ENCODE measurements at regions not wholly inside any gene's neighbourhood (a gene's known extent, or its start where the extent isn't known, plus 50 kb on each side); places are given as distances from the start of the nearest gene placed in this dataset.

- H3K27me3 ChIP-seq (ENCODE audit: control insufficient read depth in 2 of 2, insufficient read depth in 2 of 2, low read length in 2 of 2): no peaks in the 10 kb centered on the region
- no peaks in the 10 kb centered on the region for H3K9me3 ChIP-seq (ENCODE audit: control insufficient read depth in 2 of 2, low read length in 2 of 2)
- no peak overlapping the region for H3K9ac ChIP-seq (ENCODE audit: low read depth in 1 of 2, low read length in 2 of 2)
- H3K4me1 ChIP-seq (ENCODE audit: control insufficient read depth in 2 of 2, insufficient read depth in 2 of 2, low read length in 2 of 2): no peaks in the 10 kb centered on the region
- H3K4me3 ChIP-seq (ENCODE audit: low read length in 2 of 2): no peak overlapping the region
- H3K27ac ChIP-seq (ENCODE audit: low read depth in 2 of 2, low read length in 2 of 2): no peak overlapping the region
- no peaks in the 10 kb centered on the region for H3K36me3 ChIP-seq (ENCODE audit: control insufficient read depth in 2 of 2, insufficient read depth in 2 of 2, low read length in 2 of 2)
Observed at GRCh38 chr3:178260887-178261565, 275.2 kb upstream of the KCNMB2 start.

- H3K9ac ChIP-seq (ENCODE audit: low read depth in 1 of 2, low read length in 2 of 2): no peak overlapping the region
- H3K9me3 ChIP-seq (ENCODE audit: control insufficient read depth in 2 of 2, low read length in 2 of 2): no peaks in the 10 kb centered on the region
- no peaks in the 10 kb centered on the region for H3K4me1 ChIP-seq (ENCODE audit: control insufficient read depth in 2 of 2, insufficient read depth in 2 of 2, low read length in 2 of 2)
- H3K27me3 ChIP-seq (ENCODE audit: control insufficient read depth in 2 of 2, insufficient read depth in 2 of 2, low read length in 2 of 2): no peaks in the 10 kb centered on the region
- no peak overlapping the region for H3K27ac ChIP-seq (ENCODE audit: low read depth in 2 of 2, low read length in 2 of 2)
- H3K4me3 ChIP-seq (ENCODE audit: low read length in 2 of 2): no peak overlapping the region
- no peaks in the 10 kb centered on the region for H3K36me3 ChIP-seq (ENCODE audit: control insufficient read depth in 2 of 2, insufficient read depth in 2 of 2, low read length in 2 of 2)
Observed at GRCh38 chr3:178263236-178263916, 272.9 kb upstream of the KCNMB2 start.

- Histone ChIP-seq H3K9ac (ENCODE audit: low read depth in 1 of 2, low read length in 2 of 2) (no peak overlapping the region), H3K4me1 (ENCODE audit: control insufficient read depth in 2 of 2, insufficient read depth in 2 of 2, low read length in 2 of 2) (no peaks in the 10 kb centered on the region), H3K36me3 (ENCODE audit: control insufficient read depth in 2 of 2, insufficient read depth in 2 of 2, low read length in 2 of 2) (no peaks in the 10 kb centered on the region), H3K4me3 (ENCODE audit: low read length in 2 of 2) (no peak overlapping the region), H3K9me3 (ENCODE audit: control insufficient read depth in 2 of 2, low read length in 2 of 2) (no peaks in the 10 kb centered on the region), H3K27ac (ENCODE audit: low read depth in 2 of 2, low read length in 2 of 2) (no peak overlapping the region), H3K27me3 (ENCODE audit: control insufficient read depth in 2 of 2, insufficient read depth in 2 of 2, low read length in 2 of 2) (no peaks in the 10 kb centered on the region)
Observed at GRCh38 chr3:178267158-178267844, 268.9 kb upstream of the KCNMB2 start.

- no peaks in the 10 kb centered on the region for H3K36me3 ChIP-seq (ENCODE audit: control insufficient read depth in 2 of 2, insufficient read depth in 2 of 2, low read length in 2 of 2)
- no peak overlapping the region for H3K9ac ChIP-seq (ENCODE audit: low read depth in 1 of 2, low read length in 2 of 2)
- H3K27ac ChIP-seq (ENCODE audit: low read depth in 2 of 2, low read length in 2 of 2): no peak overlapping the region
- no peaks in the 10 kb centered on the region for H3K9me3 ChIP-seq (ENCODE audit: control insufficient read depth in 2 of 2, low read length in 2 of 2)
- no peak overlapping the region for H3K4me3 ChIP-seq (ENCODE audit: low read length in 2 of 2)
- H3K27me3 ChIP-seq (ENCODE audit: control insufficient read depth in 2 of 2, insufficient read depth in 2 of 2, low read length in 2 of 2): no peaks in the 10 kb centered on the region
- H3K4me1 ChIP-seq (ENCODE audit: control insufficient read depth in 2 of 2, insufficient read depth in 2 of 2, low read length in 2 of 2): no peaks in the 10 kb centered on the region
Observed at GRCh38 chr3:178270838-178271237, 265.4 kb upstream of the KCNMB2 start.

GRCh38 chr3:178271740-178272387 lies 264.4 kb upstream of the KCNMB2 start:
- Histone ChIP-seq H3K4me3 (ENCODE audit: low read length in 2 of 2) (no peak overlapping the region), H3K4me1 (ENCODE audit: control insufficient read depth in 2 of 2, insufficient read depth in 2 of 2, low read length in 2 of 2) (no peaks in the 10 kb centered on the region), H3K27me3 (ENCODE audit: control insufficient read depth in 2 of 2, insufficient read depth in 2 of 2, low read length in 2 of 2) (no peaks in the 10 kb centered on the region), H3K36me3 (ENCODE audit: control insufficient read depth in 2 of 2, insufficient read depth in 2 of 2, low read length in 2 of 2) (no peaks in the 10 kb centered on the region), H3K9me3 (ENCODE audit: control insufficient read depth in 2 of 2, low read length in 2 of 2) (no peaks in the 10 kb centered on the region), H3K9ac (ENCODE audit: low read depth in 1 of 2, low read length in 2 of 2) (no peak overlapping the region), H3K27ac (ENCODE audit: low read depth in 2 of 2, low read length in 2 of 2) (no peak overlapping the region)

GRCh38 chr3:178272841-178273240 lies 263.4 kb upstream of the KCNMB2 start:
- no peaks in the 10 kb centered on the region for H3K27me3 ChIP-seq (ENCODE audit: control insufficient read depth in 2 of 2, insufficient read depth in 2 of 2, low read length in 2 of 2)
- no peaks in the 10 kb centered on the region for H3K9me3 ChIP-seq (ENCODE audit: control insufficient read depth in 2 of 2, low read length in 2 of 2)
- no peaks in the 10 kb centered on the region for H3K36me3 ChIP-seq (ENCODE audit: control insufficient read depth in 2 of 2, insufficient read depth in 2 of 2, low read length in 2 of 2)
- H3K27ac ChIP-seq (ENCODE audit: low read depth in 2 of 2, low read length in 2 of 2): no peak overlapping the region
- H3K4me3 ChIP-seq (ENCODE audit: low read length in 2 of 2): no peak overlapping the region
- no peak overlapping the region for H3K9ac ChIP-seq (ENCODE audit: low read depth in 1 of 2, low read length in 2 of 2)
- H3K4me1 ChIP-seq (ENCODE audit: control insufficient read depth in 2 of 2, insufficient read depth in 2 of 2, low read length in 2 of 2): peaks cover 2 to 6% of the 10 kb centered on the region in 2 donors

- Histone ChIP-seq H3K36me3 (ENCODE audit: control insufficient read depth in 2 of 2, insufficient read depth in 2 of 2, low read length in 2 of 2) (no peaks in the 10 kb centered on the region), H3K9me3 (ENCODE audit: control insufficient read depth in 2 of 2, low read length in 2 of 2) (peaks cover 2 to 4% of the 10 kb centered on the region in 2 donors), H3K27ac (ENCODE audit: low read depth in 2 of 2, low read length in 2 of 2) (no peak overlapping the region), H3K4me3 (ENCODE audit: low read length in 2 of 2) (no peak overlapping the region), H3K9ac (ENCODE audit: low read depth in 1 of 2, low read length in 2 of 2) (no peak overlapping the region), H3K4me1 (ENCODE audit: control insufficient read depth in 2 of 2, insufficient read depth in 2 of 2, low read length in 2 of 2) (peaks cover 2 to 8% of the 10 kb centered on the region in 2 donors), H3K27me3 (ENCODE audit: control insufficient read depth in 2 of 2, insufficient read depth in 2 of 2, low read length in 2 of 2) (no peaks in the 10 kb centered on the region)
Observed at GRCh38 chr3:178274711-178275110, 261.5 kb upstream of the KCNMB2 start.

GRCh38 chr3:178275311-178275710 lies 260.9 kb upstream of the KCNMB2 start:
- Histone ChIP-seq H3K27ac (ENCODE audit: low read depth in 2 of 2, low read length in 2 of 2) (no peak overlapping the region), H3K9me3 (ENCODE audit: control insufficient read depth in 2 of 2, low read length in 2 of 2) (peaks cover 2 to 4% of the 10 kb centered on the region in 2 donors), H3K9ac (ENCODE audit: low read depth in 1 of 2, low read length in 2 of 2) (no peak overlapping the region), H3K27me3 (ENCODE audit: control insufficient read depth in 2 of 2, insufficient read depth in 2 of 2, low read length in 2 of 2) (no peaks in the 10 kb centered on the region), H3K4me1 (ENCODE audit: control insufficient read depth in 2 of 2, insufficient read depth in 2 of 2, low read length in 2 of 2) (peaks cover 2 to 8% of the 10 kb centered on the region in 2 donors), H3K36me3 (ENCODE audit: control insufficient read depth in 2 of 2, insufficient read depth in 2 of 2, low read length in 2 of 2) (no peaks in the 10 kb centered on the region), H3K4me3 (ENCODE audit: low read length in 2 of 2) (no peak overlapping the region)

- H3K36me3 ChIP-seq (ENCODE audit: control insufficient read depth in 2 of 2, insufficient read depth in 2 of 2, low read length in 2 of 2): no peaks in the 10 kb centered on the region
- H3K27me3 ChIP-seq (ENCODE audit: control insufficient read depth in 2 of 2, insufficient read depth in 2 of 2, low read length in 2 of 2): no peaks in the 10 kb centered on the region
- peaks cover 2 to 5% of the 10 kb centered on the region in 2 donors for H3K9me3 ChIP-seq (ENCODE audit: control insufficient read depth in 2 of 2, low read length in 2 of 2)
- H3K27ac ChIP-seq (ENCODE audit: low read depth in 2 of 2, low read length in 2 of 2): no peak overlapping the region
- no peak overlapping the region for H3K4me3 ChIP-seq (ENCODE audit: low read length in 2 of 2)
- peaks cover 2 to 8% of the 10 kb centered on the region in 2 donors for H3K4me1 ChIP-seq (ENCODE audit: control insufficient read depth in 2 of 2, insufficient read depth in 2 of 2, low read length in 2 of 2)
- H3K9ac ChIP-seq (ENCODE audit: low read depth in 1 of 2, low read length in 2 of 2): no peak overlapping the region
Observed at GRCh38 chr3:178275793-178276192, 260.4 kb upstream of the KCNMB2 start.

GRCh38 chr3:178277605-178278004 lies 258.6 kb upstream of the KCNMB2 start:
- H3K4me1 ChIP-seq (ENCODE audit: control insufficient read depth in 2 of 2, insufficient read depth in 2 of 2, low read length in 2 of 2): peaks cover 2 to 8% of the 10 kb centered on the region in 2 donors
- H3K4me3 ChIP-seq (ENCODE audit: low read length in 2 of 2): peak overlapping the region in 1 of 2 donors; percentile 28
- H3K36me3 ChIP-seq (ENCODE audit: control insufficient read depth in 2 of 2, insufficient read depth in 2 of 2, low read length in 2 of 2): no peaks in the 10 kb centered on the region
- peaks cover 2 to 6% of the 10 kb centered on the region in 2 donors for H3K9me3 ChIP-seq (ENCODE audit: control insufficient read depth in 2 of 2, low read length in 2 of 2)
- no peak overlapping the region for H3K9ac ChIP-seq (ENCODE audit: low read depth in 1 of 2, low read length in 2 of 2)
- H3K27ac ChIP-seq (ENCODE audit: low read depth in 2 of 2, low read length in 2 of 2): peak overlapping the region in 1 of 2 donors; percentile 35
- no peaks in the 10 kb centered on the region for H3K27me3 ChIP-seq (ENCODE audit: control insufficient read depth in 2 of 2, insufficient read depth in 2 of 2, low read length in 2 of 2)
